ENCODE measurements at regions not wholly inside any gene's neighbourhood (a gene's known extent, or its start where the extent isn't known, plus 50 kb on each side); places are given as distances from the start of the nearest gene placed in this dataset.
"Not testable (repeated sequence)": the region's sequence is repeated elsewhere in the genome, so short reads cannot be mapped to it uniquely, and the experiment has no call there.

GRCh38 chr11:69220561-69221051 is 64.9 kb downstream of the SMIM38 start:
- DNase-seq: no peak

- no peak for DNase-seq
Observed at GRCh38 chr11:69221086-69221485, 65.4 kb downstream of the SMIM38 start.

- DNase-seq: not testable (repeated sequence)
Observed at GRCh38 chr11:69221636-69222035, 65.9 kb downstream of the SMIM38 start.

- DNase-seq: no peak
Observed at GRCh38 chr11:69227271-69227670, 66.7 kb upstream of the MYEOV start.

- DNase-seq: no peak
Observed at GRCh38 chr11:69229511-69229910, 64.4 kb upstream of the MYEOV start.

- no peak for DNase-seq
Observed at GRCh38 chr11:69230856-69231425, 63.0 kb upstream of the MYEOV start.

GRCh38 chr11:69231466-69232018 is 62.4 kb upstream of the MYEOV start:
- DNase-seq: no peak

- DNase-seq: no peak
Observed at GRCh38 chr11:69232821-69233743, 60.9 kb upstream of the MYEOV start.

- DNase-seq: no peak
Observed at GRCh38 chr11:69233744-69234570, 60.0 kb upstream of the MYEOV start.

- DNase-seq: no peak
Observed at GRCh38 chr11:69234740-69235710, 58.9 kb upstream of the MYEOV start.

GRCh38 chr11:69238573-69239351 is 55.2 kb upstream of the MYEOV start:
- no peak for DNase-seq

GRCh38 chr11:69239641-69240040 is 54.3 kb upstream of the MYEOV start:
- no peak for DNase-seq

GRCh38 chr11:69240332-69241074 is 53.5 kb upstream of the MYEOV start:
- DNase-seq: no peak

- no peak for DNase-seq
Observed at GRCh38 chr11:69241075-69241740, 52.7 kb upstream of the MYEOV start.

GRCh38 chr11:69241844-69242243 is 52.1 kb upstream of the MYEOV start:
- no peak for DNase-seq

GRCh38 chr11:69242266-69242920 is 51.6 kb upstream of the MYEOV start:
- DNase-seq: peak in 1 of 2 experiments; percentile 17

GRCh38 chr11:69243496-69244200 is 50.3 kb upstream of the MYEOV start:
- DNase-seq: no peak
